NCI-H82 treated with DMSO at 0.1 percent for 48 hours (cell line): ENCODE measurements at regions not wholly inside any gene's neighbourhood (a gene's known extent, or its start where the extent isn't known, plus 50 kb on each side); places are given as distances from the start of the nearest gene placed in this dataset.

ENCODE experiments used
- DNase-seq: peaks from one replicate; lab custom pipeline; 2025; ENCODE audit not compliant: unreplicated experiment; lab: John Stamatoyannopoulos, UW

GRCh38 chr11:87391496-87391895 is 353.8 kb downstream of the TMEM135 start:
- no peak for DNase-seq

GRCh38 chr11:87384078-87384729 is 346.5 kb downstream of the TMEM135 start:
- DNase-seq: no peak

GRCh38 chr11:87374038-87374807 is 336.5 kb downstream of the TMEM135 start:
- peak; percentile 1 for DNase-seq
